Upper lobe of right lung (tissue), 1 donor: ENCODE measurements at regions not wholly inside any gene's neighbourhood (a gene's known extent, or its start where the extent isn't known, plus 50 kb on each side); places are given as distances from the start of the nearest gene placed in this dataset.

Experiments
- ATAC-seq: fragments of 200-7000 bp; cut with Tn5 transposase; one replicate; pipeline ENCODE4 v1.9.1; 2020; ENCODE audit warnings: mild to moderate bottlenecking, moderate library complexity
- DNase-seq: peaks from one replicate; pipeline ENCODE4 v3.0.0-alpha.2; 2020
- H3K27ac ChIP-seq: fragments of 200-600 bp; one replicate; pipeline ENCODE4 v1.8.0; 2022
- H3K27me3 ChIP-seq: fragments of 200-600 bp; one replicate; pipeline ENCODE4 v1.8.0; 2022; ENCODE audit warnings: mild to moderate bottlenecking
- H3K36me3 ChIP-seq: fragments of 200-600 bp; one replicate; pipeline ENCODE4 v1.8.0; 2022
- H3K4me1 ChIP-seq: fragments of 200-600 bp; one replicate; pipeline ENCODE4 v1.8.0; 2022
- H3K4me3 ChIP-seq: fragments of 200-600 bp; one replicate; pipeline ENCODE4 v1.8.0; 2022; ENCODE audit warnings: mild to moderate bottlenecking
- H3K9me3 ChIP-seq: fragments of 200-600 bp; one replicate; pipeline ENCODE4 v1.8.0; 2022
- CTCF ChIP-seq: fragments of 200-600 bp; IDR thresholded peaks from one replicate; pipeline ENCODE4 v1.8.0; 2022; ENCODE audit warnings: antibody characterized with exemption
- intact Hi-C: fragments of 100-400 bp; cut with DNase I; formaldehyde crosslinking; loops from one replicate; pipeline ENCODE4 v1.11.0; 2022
- donor health status: DM: no; HTN: yes; CAD: no; lungs with severe emphysema.

GRCh38 chr16:59697236-59697635 lies 963.1 kb upstream of the GOT2 start:
- H3K36me3 ChIP-seq, result no peaks in the 10 kb centered on the region
- no peaks in the 10 kb centered on the region for H3K4me1 ChIP-seq
- no peak overlapping the region for H3K4me3 ChIP-seq
- H3K27ac ChIP-seq, result no peak overlapping the region
- intact Hi-C loops, result no loop called here
- no peaks in the 10 kb centered on the region for H3K27me3 ChIP-seq
- H3K9me3 ChIP-seq, result no peaks in the 10 kb centered on the region
- DNase-seq (no peak), ATAC-seq (no peak)
- no peak for TF ChIP-seq CTCF

- no peaks in the 10 kb centered on the region for H3K27me3 ChIP-seq
- H3K36me3 ChIP-seq, result no peaks in the 10 kb centered on the region
- no peaks in the 10 kb centered on the region for H3K9me3 ChIP-seq
- intact Hi-C loops, result no loop called here
- no peaks in the 10 kb centered on the region for H3K4me1 ChIP-seq
- ATAC-seq, result no peak
- TF ChIP-seq CTCF, result no peak
- no peak overlapping the region for H3K4me3 ChIP-seq
- no peak for DNase-seq
- no peak overlapping the region for H3K27ac ChIP-seq
Observed at GRCh38 chr16:59696495-59696894, 962.4 kb upstream of the GOT2 start.

GRCh38 chr16:59690216-59690615 lies 956.1 kb upstream of the GOT2 start:
- ATAC-seq, result no peak
- no peak overlapping the region for H3K4me3 ChIP-seq
- no peaks in the 10 kb centered on the region for H3K27me3 ChIP-seq
- no peak for DNase-seq
- no peak for TF ChIP-seq CTCF
- no peaks in the 10 kb centered on the region for H3K9me3 ChIP-seq
- intact Hi-C loops, result no loop called here
- no peak overlapping the region for H3K27ac ChIP-seq
- H3K36me3 ChIP-seq, result no peaks in the 10 kb centered on the region
- no peaks in the 10 kb centered on the region for H3K4me1 ChIP-seq

- DNase-seq (no peak), ATAC-seq (no peak)
- H3K9me3 ChIP-seq, result no peaks in the 10 kb centered on the region
- H3K4me1 ChIP-seq, result no peaks in the 10 kb centered on the region
- no peaks in the 10 kb centered on the region for H3K27me3 ChIP-seq
- H3K4me3 ChIP-seq, result no peak overlapping the region
- H3K27ac ChIP-seq, result no peak overlapping the region
- no peaks in the 10 kb centered on the region for H3K36me3 ChIP-seq
- intact Hi-C loops, result no loop called here
- TF ChIP-seq CTCF, result no peak
Observed at GRCh38 chr16:59688006-59688405, 953.9 kb upstream of the GOT2 start.

GRCh38 chr16:59686405-59686804 lies 952.3 kb upstream of the GOT2 start:
- H3K4me1 ChIP-seq, result no peaks in the 10 kb centered on the region
- no peak overlapping the region for H3K27ac ChIP-seq
- intact Hi-C loops, result no loop called here
- DNase-seq, result no peak
- H3K36me3 ChIP-seq, result no peaks in the 10 kb centered on the region
- no peak for TF ChIP-seq CTCF
- no peak for ATAC-seq
- no peaks in the 10 kb centered on the region for H3K9me3 ChIP-seq
- H3K4me3 ChIP-seq, result no peak overlapping the region
- no peaks in the 10 kb centered on the region for H3K27me3 ChIP-seq

- Histone ChIP-seq H3K4me1 (no peaks in the 10 kb centered on the region), H3K27ac (no peak overlapping the region), H3K4me3 (no peak overlapping the region), H3K36me3 (no peaks in the 10 kb centered on the region), H3K9me3 (no peaks in the 10 kb centered on the region), H3K27me3 (no peaks in the 10 kb centered on the region)
- no peak for TF ChIP-seq CTCF
- intact Hi-C loops, result no loop called here
- ATAC-seq (no peak), DNase-seq (no peak)
Observed at GRCh38 chr16:59684911-59685310, 950.8 kb upstream of the GOT2 start.
